A549 (cell line): ENCODE measurements at regions not wholly inside any gene's neighbourhood (a gene's known extent, or its start where the extent isn't known, plus 50 kb on each side); places are given as distances from the start of the nearest gene placed in this dataset.

Experiments used
- ATAC-seq, 2 experiments: fragments of 200-7000 bp in 1 of 2; fragments of >200 bp in 1 of 2; cut with Nextera tagmentation in 1 of 2; cut with Tn5 transposase in 1 of 2; 3 replicates each; pipeline versions ENCODE4 v1.8.0 to v1.9.1; 2018 to 2020; ENCODE audit warnings: mild to moderate bottlenecking in 1 of 2, moderate library complexity in 1 of 2
- CTCF ChIA-PET: fragments of 300-600 bp; sonication (Branson Sonifier 250); formaldehyde crosslinking; extraction: SDS; loops from one replicate; lab custom pipeline; 2021; ENCODE audit warnings: antibody characterized with exemption, inconsistent platforms; lab: Yijun Ruan, JAX
- POLR2A ChIA-PET: fragments of 350-600 bp; formaldehyde crosslinking; extraction: SDS; loops from one replicate; lab custom pipeline; 2021; ENCODE audit warnings: antibody characterized with exemption, inconsistent platforms; lab: Yijun Ruan, JAX
- DNase-seq, 2 experiments: peaks; one replicate each; pipeline versions ENCODE4 v3.0.0 to v3.0.0-alpha.2; 2011 to 2016; ENCODE audit warnings: low read depth in 1 of 2, low spot score in 1 of 2
- FAIRE-seq: peaks from 2 replicates; lab custom pipeline; 2011; peaks lifted over from hg19 to GRCh38; lab: Jason Lieb, UNC
- H3K27ac ChIP-seq, 2 experiments: fragments of >200 bp; sonication (Bioruptor Twin); formaldehyde crosslinking; 3 replicates each; pipeline ENCODE4 v1.5.1; 2016 to 2017
- H3K4me1 ChIP-seq: fragments of >200 bp; sonication (Bioruptor Twin); formaldehyde crosslinking; 3 replicates; pipeline ENCODE4 v1.6.1; 2016
- H3K4me2 ChIP-seq: fragments of >200 bp; sonication (Bioruptor Twin); formaldehyde crosslinking; 3 replicates; pipeline ENCODE4 v1.6.1; 2016
- H3K4me3 ChIP-seq: fragments of >200 bp; sonication (Bioruptor Twin); formaldehyde crosslinking; 3 replicates; pipeline ENCODE4 v1.5.1; 2016
- H3K9me3 ChIP-seq: fragments of >200 bp; sonication (Bioruptor Twin); formaldehyde crosslinking; 3 replicates; pipeline ENCODE4 v1.6.1; 2016
- BHLHE40 ChIP-seq: IDR thresholded peaks from 2 replicates; pipeline ENCODE4 v1.6.1; 2012; ENCODE audit warnings: low read depth, low read length, inconsistent platforms
- CBX8 ChIP-seq: fragments of 200-600 bp; sonication (generic); IDR thresholded peaks from 2 replicates; pipeline ENCODE4 v1.6.1; 2016
- CEBPB ChIP-seq, 2 experiments: fragments of >200 bp in 1 of 2; sonication (Bioruptor Twin) in 1 of 2; formaldehyde crosslinking in 1 of 2; IDR thresholded peaks; 2 replicates each; pipeline ENCODE4 v1.6.1; 2012 to 2016
- CHD2 ChIP-seq: fragments of 150-350 bp; IDR thresholded peaks from 2 replicates; pipeline ENCODE4 v1.6.1; 2014; ENCODE audit warnings: low read length; ENCODE audit not compliant: partially characterized antibody
- CHD4 ChIP-seq: fragments of 200-600 bp; sonication (generic); IDR thresholded peaks from 2 replicates; pipeline ENCODE4 v1.6.1; 2016; ENCODE audit warnings: antibody characterized with exemption, mild to moderate bottlenecking, borderline replicate concordance
- EHF ChIP-seq: fragments of 250-450 bp; sonication (Bioruptor Pico); IDR thresholded peaks from 2 replicates; pipeline ENCODE4 v1.5.0; 2020; ENCODE audit warnings: mild to moderate bottlenecking
- ESRRA ChIP-seq: fragments of 150-350 bp; IDR thresholded peaks from 2 replicates; pipeline ENCODE4 v1.6.1; 2014; ENCODE audit warnings: mild to moderate bottlenecking, low read length, borderline replicate concordance
- FOSL2 ChIP-seq, 2 experiments: fragments of 450-650 bp in 1 of 2; fragments of >200 bp in 1 of 2; sonication (Bioruptor Twin) in 1 of 2; formaldehyde crosslinking; IDR thresholded peaks; 2 replicates each; pipeline versions ENCODE4 v1.5.0 to v1.6.1; 2016 to 2020; ENCODE audit warnings: mild to moderate bottlenecking in 1 of 2, moderate library complexity in 1 of 2
- HDAC2 ChIP-seq: fragments of 200-600 bp; sonication (generic); IDR thresholded peaks from 2 replicates; pipeline ENCODE4 v1.6.1; 2016
- HEYL ChIP-seq: fragments of 250-450 bp; sonication (Bioruptor Pico); IDR thresholded peaks from 2 replicates; pipeline ENCODE4 v1.8.0; 2021; ENCODE audit warnings: mild to moderate bottlenecking, moderate library complexity
- HOXB5 ChIP-seq: fragments of 250-450 bp; sonication (Bioruptor Pico); IDR thresholded peaks from 2 replicates; pipeline ENCODE4 v1.5.0; 2020; ENCODE audit warnings: mild to moderate bottlenecking, moderate library complexity
- JUN ChIP-seq, 2 experiments: fragments of >200 bp; sonication (Bioruptor Twin); formaldehyde crosslinking; IDR thresholded peaks; 2 replicates in 1 of 2; 3 replicates in 1 of 2; pipeline ENCODE4 v1.6.1; 2016 to 2017
- MYC ChIP-seq: IDR thresholded peaks from 2 replicates; pipeline ENCODE4 v1.6.1; 2012; ENCODE audit warnings: mild to moderate bottlenecking, inconsistent platforms, low read length, improper control_type of control experiment, borderline replicate concordance
- NFE2L2 ChIP-seq: fragments of 150-350 bp; conservative IDR thresholded peaks from 2 replicates; pipeline ENCODE4 v1.6.1; 2014; ENCODE audit warnings: low read length
- NR3C1 ChIP-seq: fragments of >200 bp; sonication (Bioruptor Twin); formaldehyde crosslinking; IDR thresholded peaks from 3 replicates; pipeline ENCODE4 v1.6.1; 2017
- POLR2A ChIP-seq: IDR thresholded peaks from 2 replicates; pipeline ENCODE4 v1.6.1; 2012; ENCODE audit warnings: mild to moderate bottlenecking, low read length
- POLR2AphosphoS2 ChIP-seq: conservative IDR thresholded peaks from 2 replicates; pipeline ENCODE4 v1.6.1; 2012; ENCODE audit warnings: low read length, improper control_type of control experiment, inconsistent platforms
- RNF2 ChIP-seq: fragments of 200-600 bp; sonication (generic); IDR thresholded peaks from 2 replicates; pipeline ENCODE4 v1.6.1; 2016; ENCODE audit warnings: low read depth, mild to moderate bottlenecking, antibody characterized with exemption, moderate library complexity, borderline replicate concordance
- SREBF2 ChIP-seq: fragments of 450-650 bp; IDR thresholded peaks from 2 replicates; pipeline ENCODE4 v1.6.1; 2014; ENCODE audit warnings: mild to moderate bottlenecking, moderate library complexity
- TP53 ChIP-seq: fragments of 250-450 bp; sonication (Bioruptor Pico); IDR thresholded peaks from 2 replicates; pipeline ENCODE4 v1.5.0; 2021; ENCODE audit warnings: mild to moderate bottlenecking, moderate library complexity
- ZC3H11A ChIP-seq: fragments of 450-650 bp; IDR thresholded peaks from 2 replicates; pipeline ENCODE4 v1.6.1; 2014; ENCODE audit warnings: antibody characterized with exemption, mild to moderate bottlenecking
- ZFP36 ChIP-seq: fragments of 450-650 bp; IDR thresholded peaks from 2 replicates; pipeline ENCODE4 v1.6.1; 2014; ENCODE audit warnings: borderline replicate concordance; ENCODE audit not compliant: partially characterized antibody
- ZSCAN20 ChIP-seq: fragments of 250-450 bp; sonication (Bioruptor Pico); IDR thresholded peaks from 2 replicates; pipeline ENCODE4 v1.8.0; 2022; ENCODE audit warnings: mild to moderate bottlenecking, moderate library complexity
- WGBS: methylation state at CpG from one replicate; pipeline ENCODE4 v1.1.6; 2017; ENCODE audit errors: missing lambda C conversion rate; 5-methylcytosine and 5-hydroxymethylcytosine counted together
- TF ChIP-seq, protein P1 (sequence below): fragments of 150-350 bp; IDR thresholded peaks from 2 replicates; pipeline ENCODE4 v1.6.1; 2014; ENCODE audit warnings: low read depth, mild to moderate bottlenecking, low read length
- TF ChIP-seq, protein P2 (sequence below): IDR thresholded peaks from 2 replicates; pipeline ENCODE4 v1.6.1; 2012
- TF ChIP-seq, protein P3 (sequence below): IDR thresholded peaks from 2 replicates; pipeline ENCODE4 v1.6.1; 2012; ENCODE audit warnings: low read depth, borderline replicate concordance
- TF ChIP-seq, protein P4 (sequence below): fragments of >200 bp; sonication (Bioruptor Twin); formaldehyde crosslinking; IDR thresholded peaks from 3 replicates; pipeline ENCODE4 v1.6.1; 2016

DNA sequence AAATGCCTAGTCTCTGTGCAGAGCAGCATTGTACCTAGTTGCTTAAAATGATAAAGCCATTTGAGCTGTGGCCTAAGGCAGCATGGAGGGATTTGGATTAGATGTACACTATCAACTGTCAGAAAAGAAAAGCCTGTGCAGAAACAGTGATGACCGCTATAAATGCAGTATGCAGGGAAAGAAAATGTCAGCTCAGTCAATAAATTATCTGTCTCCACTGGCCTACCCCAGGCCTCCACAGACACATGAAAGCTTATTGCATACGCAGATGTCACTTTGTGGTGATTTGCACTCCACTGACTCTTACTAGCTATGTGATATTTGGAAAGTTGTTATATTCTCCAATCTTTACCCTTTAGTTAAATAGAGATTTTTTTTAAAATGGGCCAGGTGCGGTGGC lies 221.9 kb upstream of the OPRM1 start:
- no peak for TF ChIP-seq ZFP36
- TF ChIP-seq FOSL2 (IDR thresholded peaks at IDR 0.05), result no peak
- TF ChIP-seq FOSL2 (CRISPR knock-in tag; IDR thresholded peaks at IDR 0.05), result no peak
- TF ChIP-seq, protein P1, sequence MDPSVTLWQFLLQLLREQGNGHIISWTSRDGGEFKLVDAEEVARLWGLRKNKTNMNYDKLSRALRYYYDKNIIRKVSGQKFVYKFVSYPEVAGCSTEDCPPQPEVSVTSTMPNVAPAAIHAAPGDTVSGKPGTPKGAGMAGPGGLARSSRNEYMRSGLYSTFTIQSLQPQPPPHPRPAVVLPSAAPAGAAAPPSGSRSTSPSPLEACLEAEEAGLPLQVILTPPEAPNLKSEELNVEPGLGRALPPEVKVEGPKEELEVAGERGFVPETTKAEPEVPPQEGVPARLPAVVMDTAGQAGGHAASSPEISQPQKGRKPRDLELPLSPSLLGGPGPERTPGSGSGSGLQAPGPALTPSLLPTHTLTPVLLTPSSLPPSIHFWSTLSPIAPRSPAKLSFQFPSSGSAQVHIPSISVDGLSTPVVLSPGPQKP, result no peak
- TF ChIP-seq POLR2A, result no peak
- TF ChIP-seq CEBPB (IDR thresholded peaks at IDR 0.05), result no peak
- no peak for TF ChIP-seq HDAC2
- TF ChIP-seq ZSCAN20 (CRISPR knock-in tag), result no peak
- TF ChIP-seq BHLHE40, result no peak
- TF ChIP-seq CHD2, result no peak
- no peak for TF ChIP-seq MYC
- no peak for TF ChIP-seq RNF2
- TF ChIP-seq, protein P2, sequence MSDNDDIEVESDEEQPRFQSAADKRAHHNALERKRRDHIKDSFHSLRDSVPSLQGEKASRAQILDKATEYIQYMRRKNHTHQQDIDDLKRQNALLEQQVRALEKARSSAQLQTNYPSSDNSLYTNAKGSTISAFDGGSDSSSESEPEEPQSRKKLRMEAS, result no peak
- TF ChIP-seq, all 56 proteins: peak for 0
- H3K4me3 ChIP-seq, result no peak overlapping the region
- no peaks in the 10 kb centered on the region for H3K9me3 ChIP-seq
- no peak for FAIRE-seq
- DNase-seq, result no peak
- WGBS, result 87% methylated on average over 3 of the region's 3 CpGs
- ChIA-PET CTCF (no interaction called here), POLR2A (no interaction called here)
- ATAC-seq, result no peak
- no peak overlapping the region for H3K4me2 ChIP-seq
- no peak overlapping the region for H3K27ac ChIP-seq
- no peaks in the 10 kb centered on the region for H3K4me1 ChIP-seq

DNA sequence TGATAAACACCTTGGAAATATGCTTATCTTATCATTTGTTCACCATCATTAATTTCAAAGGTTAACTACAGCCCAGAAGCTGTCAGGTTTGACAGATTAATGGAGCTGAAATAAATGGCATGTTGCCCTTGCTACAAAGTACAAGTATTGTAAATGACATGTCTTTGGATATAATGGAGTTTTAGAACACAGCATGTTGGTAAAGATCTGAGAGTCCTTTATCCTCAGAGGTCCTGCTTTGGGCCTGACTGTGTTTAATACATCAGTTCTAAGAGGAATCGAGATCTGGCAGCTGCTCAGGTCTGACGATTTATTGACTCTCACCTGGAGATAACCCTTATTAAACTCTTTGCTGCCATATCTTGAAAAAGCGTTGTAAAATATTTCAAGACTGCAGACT lies 222.7 kb upstream of the OPRM1 start:
- FAIRE-seq (no peak), DNase-seq (no peak), ATAC-seq (no peak)
- 6% methylated on average over 3 of the region's 3 CpGs for WGBS
- H3K4me3 ChIP-seq, result no peak overlapping the region
- H3K9me3 ChIP-seq, result no peaks in the 10 kb centered on the region
- POLR2A ChIA-PET, result no interaction called here
- H3K27ac ChIP-seq, result no peak overlapping the region
- TF ChIP-seq HEYL (CRISPR knock-in tag) (no peak), JUN (IDR thresholded peaks at IDR 0.05) (no peak), NFE2L2 (no peak), BHLHE40 (no peak), NR3C1 (no peak), POLR2AphosphoS2 (no peak), ZC3H11A (no peak), ESRRA (no peak)
- TF ChIP-seq, protein P3, sequence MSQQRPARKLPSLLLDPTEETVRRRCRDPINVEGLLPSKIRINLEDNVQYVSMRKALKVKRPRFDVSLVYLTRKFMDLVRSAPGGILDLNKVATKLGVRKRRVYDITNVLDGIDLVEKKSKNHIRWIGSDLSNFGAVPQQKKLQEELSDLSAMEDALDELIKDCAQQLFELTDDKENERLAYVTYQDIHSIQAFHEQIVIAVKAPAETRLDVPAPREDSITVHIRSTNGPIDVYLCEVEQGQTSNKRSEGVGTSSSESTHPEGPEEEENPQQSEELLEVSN, result no peak
- no peak overlapping the region for H3K4me2 ChIP-seq
- H3K4me1 ChIP-seq, result no peaks in the 10 kb centered on the region
- CTCF ChIA-PET, result no interaction called here

DNA sequence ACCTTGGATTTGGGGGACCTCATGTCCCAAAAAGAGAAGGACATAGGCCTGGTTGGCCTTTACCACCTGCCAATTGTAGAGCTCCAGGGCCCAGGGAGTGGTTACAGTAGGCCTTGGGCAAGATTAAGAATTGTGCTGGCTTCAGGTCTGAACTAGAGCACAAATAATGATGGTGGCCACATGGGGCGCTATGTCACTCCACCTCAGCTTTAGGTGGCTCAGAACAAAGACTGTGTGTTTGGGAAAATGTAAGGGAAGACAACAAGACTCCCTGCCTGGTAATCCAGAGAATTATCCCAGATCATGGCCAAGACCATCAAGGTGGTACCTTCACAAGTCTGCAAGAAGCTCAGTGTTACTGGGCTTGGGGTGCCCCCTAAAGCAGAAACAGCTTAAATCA lies 224.9 kb upstream of the OPRM1 start:
- Histone ChIP-seq H3K4me1 (no peaks in the 10 kb centered on the region), H3K4me3 (no peak overlapping the region), H3K4me2 (no peak overlapping the region), H3K27ac (no peak overlapping the region), H3K9me3 (no peaks in the 10 kb centered on the region)
- ChIA-PET POLR2A (no interaction called here), CTCF (no interaction called here)
- 7% methylated on average over 1 of the region's 1 CpG for WGBS
- no peak for DNase-seq
- no peak for TF ChIP-seq NFE2L2
- no peak for TF ChIP-seq HEYL (CRISPR knock-in tag)
- TF ChIP-seq CBX8, result no peak
- no peak for TF ChIP-seq CHD4
- no peak for TF ChIP-seq EHF
- no peak for TF ChIP-seq SREBF2
- TF ChIP-seq HOXB5, result no peak
- no peak for TF ChIP-seq ZC3H11A
- no peak for TF ChIP-seq HDAC2
- TF ChIP-seq, protein P4, sequence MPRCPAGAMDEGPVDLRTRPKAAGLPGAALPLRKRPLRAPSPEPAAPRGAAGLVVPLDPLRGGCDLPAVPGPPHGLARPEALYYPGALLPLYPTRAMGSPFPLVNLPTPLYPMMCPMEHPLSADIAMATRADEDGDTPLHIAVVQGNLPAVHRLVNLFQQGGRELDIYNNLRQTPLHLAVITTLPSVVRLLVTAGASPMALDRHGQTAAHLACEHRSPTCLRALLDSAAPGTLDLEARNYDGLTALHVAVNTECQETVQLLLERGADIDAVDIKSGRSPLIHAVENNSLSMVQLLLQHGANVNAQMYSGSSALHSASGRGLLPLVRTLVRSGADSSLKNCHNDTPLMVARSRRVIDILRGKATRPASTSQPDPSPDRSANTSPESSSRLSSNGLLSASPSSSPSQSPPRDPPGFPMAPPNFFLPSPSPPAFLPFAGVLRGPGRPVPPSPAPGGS, result no peak
- no peak for TF ChIP-seq TP53 (CRISPR knock-in tag)
- FAIRE-seq, result no peak
- no peak for ATAC-seq
